ENCODE measurements at regions not wholly inside any gene's neighbourhood (a gene's known extent, or its start where the extent isn't known, plus 50 kb on each side); places are given as distances from the start of the nearest gene placed in this dataset.

DNA sequence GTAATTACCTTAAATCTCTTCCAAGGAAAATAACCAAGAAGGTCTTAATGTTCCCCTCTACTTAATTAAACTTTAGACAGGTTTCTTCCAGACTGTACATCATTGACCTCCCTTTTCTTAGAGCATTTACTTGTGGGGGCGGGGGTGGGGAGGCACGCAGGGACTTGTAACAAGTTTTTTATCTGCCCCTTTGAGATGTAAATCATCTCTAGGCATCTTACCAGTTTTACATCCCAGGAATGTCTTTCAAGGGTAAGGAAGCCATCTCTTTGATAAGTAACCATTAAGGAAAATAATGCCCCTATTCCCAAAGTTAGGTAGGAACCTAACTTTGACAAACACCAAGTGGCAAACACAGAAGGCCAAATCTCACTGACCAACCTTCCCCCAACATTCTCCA lies 528.6 kb downstream of the SUCLA2 start:
- CTCF ChIA-PET = no interaction called here

More for the DNA sequence above, 528.6 kb downstream of the SUCLA2 start:
- H3K27ac ChIP-seq (ENCODE audit: insufficient read depth, low read depth, low read length) = no peak overlapping the region
- dilution Hi-C loops (cut with MboI; ENCODE audit: extremely low pct_ligation_motif_present, low sequenced_read_pairs) = no loop called here
- no peak for TF ChIP-seq MAX (IDR thresholded peaks at IDR 0.05; ENCODE audit: insufficient read depth, insufficient read length)
- no peak for TF ChIP-seq JUN (IDR thresholded peaks at IDR 0.05; ENCODE audit: borderline replicate concordance, insufficient read depth, insufficient read length, low read depth)
- TF ChIP-seq MYC (IDR thresholded peaks at IDR 0.05; ENCODE audit: low read depth, low read length) = no peak
- no peak for TF ChIP-seq FOS (IDR thresholded peaks at IDR 0.05; ENCODE audit: borderline replicate concordance, insufficient read depth, low read length)
- TF ChIP-seq POLR2A (IDR thresholded peaks at IDR 0.05; ENCODE audit: low read depth, low read length) = no peak
- TF ChIP-seq EZH2 (IDR thresholded peaks at IDR 0.05; ENCODE audit: borderline replicate concordance, low read depth, low read length, severe bottlenecking) = no peak
- TF ChIP-seq, protein P1, sequence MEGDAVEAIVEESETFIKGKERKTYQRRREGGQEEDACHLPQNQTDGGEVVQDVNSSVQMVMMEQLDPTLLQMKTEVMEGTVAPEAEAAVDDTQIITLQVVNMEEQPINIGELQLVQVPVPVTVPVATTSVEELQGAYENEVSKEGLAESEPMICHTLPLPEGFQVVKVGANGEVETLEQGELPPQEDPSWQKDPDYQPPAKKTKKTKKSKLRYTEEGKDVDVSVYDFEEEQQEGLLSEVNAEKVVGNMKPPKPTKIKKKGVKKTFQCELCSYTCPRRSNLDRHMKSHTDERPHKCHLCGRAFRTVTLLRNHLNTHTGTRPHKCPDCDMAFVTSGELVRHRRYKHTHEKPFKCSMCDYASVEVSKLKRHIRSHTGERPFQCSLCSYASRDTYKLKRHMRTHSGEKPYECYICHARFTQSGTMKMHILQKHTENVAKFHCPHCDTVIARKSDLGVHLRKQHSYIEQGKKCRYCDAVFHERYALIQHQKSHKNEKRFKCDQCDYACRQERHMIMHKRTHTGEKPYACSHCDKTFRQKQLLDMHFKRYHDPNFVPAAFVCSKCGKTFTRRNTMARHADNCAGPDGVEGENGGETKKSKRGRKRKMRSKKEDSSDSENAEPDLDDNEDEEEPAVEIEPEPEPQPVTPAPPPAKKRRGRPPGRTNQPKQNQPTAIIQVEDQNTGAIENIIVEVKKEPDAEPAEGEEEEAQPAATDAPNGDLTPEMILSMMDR (IDR thresholded peaks at IDR 0.05; ENCODE audit: extremely low read depth in 1 of 2, insufficient read depth in 1 of 2, low read depth in 1 of 2, low read length in 2 of 2) = no peak
- TF ChIP-seq POLR2AphosphoS5 (IDR thresholded peaks at IDR 0.05; ENCODE audit: insufficient read depth, low read depth, low read length) = no peak
- no peak for TF ChIP-seq GATA2 (IDR thresholded peaks at IDR 0.05; ENCODE audit: insufficient read depth, insufficient read length, low read depth, low read length)
- BruUV-seq (replicated peaks) = no TSS peak
- H3K36me3 ChIP-seq (ENCODE audit: control insufficient read depth in 2 of 2, extremely low read depth in 1 of 2, insufficient read depth in 2 of 2, low read length in 2 of 2) = no peaks in the 10 kb centered on the region
- no peaks in the 10 kb centered on the region for H3K79me2 ChIP-seq (ENCODE audit: control insufficient read depth, insufficient read depth, low read length)
- intact Hi-C loops (cut with micrococcal nuclease) = no loop called here
- no peak overlapping the region for H2AFZ ChIP-seq (ENCODE audit: low read depth, low read length)
- H3K4me1 ChIP-seq (ENCODE audit: control insufficient read depth, extremely low read depth, insufficient read depth, low read length) = no peaks in the 10 kb centered on the region
- H3K27me3 ChIP-seq (ENCODE audit: control insufficient read depth in 2 of 2, insufficient read depth in 2 of 2, low read length in 2 of 2) = no peaks in the 10 kb centered on the region
- peaks cover 5% of the 10 kb centered on the region for H3K9me3 ChIP-seq (replicated peaks; ENCODE audit: control insufficient read depth, insufficient read depth, low read length)
- DNase-seq (ENCODE audit: low read depth, low spot score) (no peak), FAIRE-seq (no peak)
- POLR2A ChIA-PET = no interaction called here
- H3K9me1 ChIP-seq (replicated peaks; ENCODE audit: control insufficient read depth, extremely low read depth, insufficient read depth, low read length) = no peaks in the 10 kb centered on the region
- H3K4me2 ChIP-seq (ENCODE audit: insufficient read depth, low read length) = no peak overlapping the region
- no peak overlapping the region for H3K4me3 ChIP-seq (replicated peaks in 1 of 3; ENCODE audit: insufficient read depth in 1 of 3, low read depth in 1 of 3, low read length in 3 of 3)
- H3K9ac ChIP-seq (replicated peaks; ENCODE audit: extremely low read depth, insufficient read depth, low read length) = no peak overlapping the region
- H4K20me1 ChIP-seq (replicated peaks; ENCODE audit: control insufficient read depth, extremely low read depth, insufficient read depth, low read length) = no peaks in the 10 kb centered on the region
